ENCODE measurements at regions not wholly inside any gene's neighbourhood (a gene's known extent, or its start where the extent isn't known, plus 50 kb on each side); places are given as distances from the start of the nearest gene placed in this dataset.
A peak's percentile ranks its signal among the peaks of the same experiment; 100 is the strongest.

DNA sequence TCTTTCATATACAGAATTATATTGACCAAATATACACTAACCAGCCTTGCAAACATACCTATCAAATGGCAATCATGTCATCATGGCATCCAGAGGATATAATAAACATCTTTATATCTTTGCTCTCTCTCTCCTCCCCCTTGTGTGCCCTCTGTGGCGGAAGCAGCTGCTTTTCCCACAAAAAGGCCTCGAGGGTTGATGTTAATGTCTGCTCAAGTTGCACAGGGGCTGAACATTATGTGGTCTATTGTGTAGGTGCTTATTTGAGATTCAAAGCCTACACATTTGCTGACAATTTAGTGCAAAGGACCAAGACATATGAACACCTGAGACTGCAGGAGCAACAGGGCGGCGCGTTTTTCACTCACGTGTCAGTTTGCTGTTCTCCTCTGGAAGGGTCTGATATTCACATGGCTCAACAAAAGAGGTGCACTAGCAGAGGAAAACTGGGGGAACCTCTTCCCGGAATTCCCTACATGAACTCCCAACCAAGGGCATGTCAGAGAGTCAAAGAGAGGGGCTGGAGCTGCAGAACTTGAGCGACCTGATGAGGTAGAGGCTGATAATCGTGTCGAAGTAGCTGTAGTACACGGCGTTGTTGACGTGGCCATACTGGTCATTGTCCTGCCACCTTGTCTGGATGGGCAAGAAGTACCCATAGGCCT lies 138.8 kb downstream of the RCN1 start:
- ChIA-PET POLR2A (no interaction called here), CTCF (interaction anchor here (0.8 to 1.7 kb wide), 6 partner anchors 8 to 95 kb away, joined by 3 to 4 read pairs (median 3); no protein-coding TSS in a partner anchor)
- H3K4me2 ChIP-seq = no peak overlapping the region
- ATAC-seq = no peak
- 71% methylated on average over 13 of the region's 13 CpGs for WGBS (ENCODE audit: missing lambda C conversion rate)
- TF ChIP-seq SMC3 (IDR thresholded peaks at IDR 0.05) = no peak
- no peak for TF ChIP-seq ESRRA (IDR thresholded peaks at IDR 0.05; ENCODE audit: borderline replicate concordance, low read length)
- TF ChIP-seq, protein P1, sequence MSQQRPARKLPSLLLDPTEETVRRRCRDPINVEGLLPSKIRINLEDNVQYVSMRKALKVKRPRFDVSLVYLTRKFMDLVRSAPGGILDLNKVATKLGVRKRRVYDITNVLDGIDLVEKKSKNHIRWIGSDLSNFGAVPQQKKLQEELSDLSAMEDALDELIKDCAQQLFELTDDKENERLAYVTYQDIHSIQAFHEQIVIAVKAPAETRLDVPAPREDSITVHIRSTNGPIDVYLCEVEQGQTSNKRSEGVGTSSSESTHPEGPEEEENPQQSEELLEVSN (IDR thresholded peaks at IDR 0.05; ENCODE audit: borderline replicate concordance, low read depth) = no peak
- TF ChIP-seq CEBPB (IDR thresholded peaks at IDR 0.05) = no peak
- TF ChIP-seq KDM5A (IDR thresholded peaks at IDR 0.05) = no peak
- TF ChIP-seq, protein P2, sequence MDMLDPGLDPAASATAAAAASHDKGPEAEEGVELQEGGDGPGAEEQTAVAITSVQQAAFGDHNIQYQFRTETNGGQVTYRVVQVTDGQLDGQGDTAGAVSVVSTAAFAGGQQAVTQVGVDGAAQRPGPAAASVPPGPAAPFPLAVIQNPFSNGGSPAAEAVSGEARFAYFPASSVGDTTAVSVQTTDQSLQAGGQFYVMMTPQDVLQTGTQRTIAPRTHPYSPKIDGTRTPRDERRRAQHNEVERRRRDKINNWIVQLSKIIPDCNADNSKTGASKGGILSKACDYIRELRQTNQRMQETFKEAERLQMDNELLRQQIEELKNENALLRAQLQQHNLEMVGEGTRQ (IDR thresholded peaks at IDR 0.05) = no peak
- TF ChIP-seq EP300 (IDR thresholded peaks at IDR 0.05) = no peak
- TF ChIP-seq JUNB (IDR thresholded peaks at IDR 0.05) = no peak
- TF ChIP-seq FOSL2 (IDR thresholded peaks at IDR 0.05) = no peak
- TF ChIP-seq FOSL2 (CRISPR knock-in tag; IDR thresholded peaks at IDR 0.05) = no peak
- H3K9me3 ChIP-seq = no peaks in the 10 kb centered on the region
- no peak overlapping the region for H3K4me3 ChIP-seq
- no peak for FAIRE-seq
- no peak for DNase-seq (ENCODE audit: low read depth in 1 of 2, low spot score in 1 of 2)
- H3K4me1 ChIP-seq = no peaks in the 10 kb centered on the region
- no peak overlapping the region for H3K27ac ChIP-seq

DNA sequence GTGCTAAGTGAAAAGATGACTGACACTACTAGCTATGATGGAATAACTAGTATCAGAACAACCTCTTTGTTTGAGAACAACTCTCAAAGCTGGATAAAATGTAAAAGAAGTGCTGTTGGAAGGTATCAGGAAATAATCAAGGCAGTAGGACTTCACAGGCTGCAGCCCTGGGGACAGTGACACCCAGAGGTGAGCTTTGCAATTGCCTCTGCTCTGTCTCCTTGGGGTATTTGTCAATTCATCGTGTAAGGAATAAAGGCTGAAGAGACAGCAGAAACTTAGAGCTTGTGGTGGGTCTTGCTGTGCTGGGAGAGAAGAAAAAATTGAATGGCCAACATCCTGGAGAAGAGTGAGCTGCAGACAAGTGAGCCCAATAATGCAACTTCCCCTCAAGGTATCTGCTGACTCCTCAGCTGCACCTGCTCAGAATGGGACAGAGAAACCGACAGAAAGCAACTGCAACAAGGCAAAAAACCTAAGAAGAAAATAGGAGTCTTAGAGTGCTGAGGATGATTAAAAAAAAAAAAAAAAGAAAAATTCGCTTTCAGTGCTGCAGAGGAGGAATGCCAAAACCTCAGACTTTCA lies 141.1 kb downstream of the RCN1 start:
- ATAC-seq = peak; percentile 89 to 95; a peak in 5 of 6 replicates
- no peaks in the 10 kb centered on the region for H3K9me3 ChIP-seq
- H3K4me2 ChIP-seq = no peak overlapping the region
- ChIA-PET POLR2A (interaction anchor here (0.6 kb wide), 1 partner anchor 119 kb away, joined by 6 read pairs; no protein-coding TSS in a partner anchor), CTCF (interaction anchor here (0.5 to 2.1 kb wide), 25 partner anchors 9 to 828 kb away, joined by 3 to 13 read pairs (median 3); no protein-coding TSS in a partner anchor)
- TF ChIP-seq RARB (CRISPR knock-in tag; IDR thresholded peaks at IDR 0.05) (no peak), ZSCAN20 (CRISPR knock-in tag; IDR thresholded peaks at IDR 0.05) (no peak), HOXB5 (CRISPR knock-in tag; IDR thresholded peaks at IDR 0.05) (no peak), TP53 (CRISPR knock-in tag; IDR thresholded peaks at IDR 0.05) (no peak), RAD21 (conservative IDR thresholded peaks at IDR 0.05 in 1 of 2, IDR thresholded peaks at IDR 0.05 in 1 of 2) (peak; percentile 43 to 48; a peak in 4 of 5 replicates), SMC3 (IDR thresholded peaks at IDR 0.05) (peak; percentile 27; the same call in 1 of the 3 replicates)
- TF ChIP-seq, protein P3, sequence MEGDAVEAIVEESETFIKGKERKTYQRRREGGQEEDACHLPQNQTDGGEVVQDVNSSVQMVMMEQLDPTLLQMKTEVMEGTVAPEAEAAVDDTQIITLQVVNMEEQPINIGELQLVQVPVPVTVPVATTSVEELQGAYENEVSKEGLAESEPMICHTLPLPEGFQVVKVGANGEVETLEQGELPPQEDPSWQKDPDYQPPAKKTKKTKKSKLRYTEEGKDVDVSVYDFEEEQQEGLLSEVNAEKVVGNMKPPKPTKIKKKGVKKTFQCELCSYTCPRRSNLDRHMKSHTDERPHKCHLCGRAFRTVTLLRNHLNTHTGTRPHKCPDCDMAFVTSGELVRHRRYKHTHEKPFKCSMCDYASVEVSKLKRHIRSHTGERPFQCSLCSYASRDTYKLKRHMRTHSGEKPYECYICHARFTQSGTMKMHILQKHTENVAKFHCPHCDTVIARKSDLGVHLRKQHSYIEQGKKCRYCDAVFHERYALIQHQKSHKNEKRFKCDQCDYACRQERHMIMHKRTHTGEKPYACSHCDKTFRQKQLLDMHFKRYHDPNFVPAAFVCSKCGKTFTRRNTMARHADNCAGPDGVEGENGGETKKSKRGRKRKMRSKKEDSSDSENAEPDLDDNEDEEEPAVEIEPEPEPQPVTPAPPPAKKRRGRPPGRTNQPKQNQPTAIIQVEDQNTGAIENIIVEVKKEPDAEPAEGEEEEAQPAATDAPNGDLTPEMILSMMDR (IDR thresholded peaks at IDR 0.05) = peak; percentile 54
- H3K27ac ChIP-seq = no peak overlapping the region
- peak; percentile 35 to 53 for DNase-seq (ENCODE audit: low read depth in 1 of 2, low spot score in 1 of 2)
- no peak for FAIRE-seq
- no peak overlapping the region for H3K4me3 ChIP-seq
- no peaks in the 10 kb centered on the region for H3K4me1 ChIP-seq
- 37% methylated on average over 3 of the region's 3 CpGs for WGBS (ENCODE audit: missing lambda C conversion rate)

DNA sequence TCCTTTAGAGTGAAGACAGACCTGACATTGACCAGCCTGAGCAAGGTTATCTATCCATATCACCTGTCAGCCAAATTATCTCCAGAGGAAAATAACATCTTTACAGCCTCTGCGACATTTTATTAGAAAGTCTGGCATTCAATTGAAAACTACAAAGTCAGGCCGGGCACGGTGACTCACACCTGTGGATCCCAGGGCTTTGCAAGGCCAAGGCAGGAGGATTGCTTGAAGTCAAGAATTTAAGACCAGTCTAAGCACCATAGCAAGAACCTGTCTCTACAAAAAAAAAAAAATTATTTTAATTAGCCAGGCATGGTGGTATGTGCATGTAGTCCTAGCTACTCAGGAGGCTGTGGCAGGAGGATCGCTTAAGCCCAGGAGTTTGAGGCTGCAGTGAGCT lies 141.6 kb downstream of the RCN1 start:
- ChIA-PET POLR2A (no interaction called here), CTCF (interaction anchor here (0.5 to 2.1 kb wide), 21 partner anchors 9 to 829 kb away, joined by 3 to 13 read pairs (median 3); no protein-coding TSS in a partner anchor)
- FAIRE-seq = no peak
- TF ChIP-seq JUNB (IDR thresholded peaks at IDR 0.05) = no peak
- WGBS (ENCODE audit: missing lambda C conversion rate) = 83% methylated on average over 4 of the region's 4 CpGs
- Histone ChIP-seq H3K4me2 (no peak overlapping the region), H3K9me3 (no peaks in the 10 kb centered on the region; the same call in 2 of the 3 replicates), H3K4me1 (no peaks in the 10 kb centered on the region), H3K4me3 (no peak overlapping the region), H3K27ac (no peak overlapping the region)
- no peak for DNase-seq (ENCODE audit: low read depth in 1 of 2, low spot score in 1 of 2)
- ATAC-seq = no peak

All from A549 (cell line).